Ramos (cell line): ENCODE measurements at regions not wholly inside any gene's neighbourhood (a gene's known extent, or its start where the extent isn't known, plus 50 kb on each side); places are given as distances from the start of the nearest gene placed in this dataset.

Source experiments
- in situ Hi-C: fragments of 300-500 bp; cut with MboI; formaldehyde crosslinking; loops from one replicate; pipeline ENCODE4 v1.14.3; 2022; ENCODE audit warnings: low sequenced_read_pairs; ENCODE audit not compliant: unreplicated experiment

DNA sequence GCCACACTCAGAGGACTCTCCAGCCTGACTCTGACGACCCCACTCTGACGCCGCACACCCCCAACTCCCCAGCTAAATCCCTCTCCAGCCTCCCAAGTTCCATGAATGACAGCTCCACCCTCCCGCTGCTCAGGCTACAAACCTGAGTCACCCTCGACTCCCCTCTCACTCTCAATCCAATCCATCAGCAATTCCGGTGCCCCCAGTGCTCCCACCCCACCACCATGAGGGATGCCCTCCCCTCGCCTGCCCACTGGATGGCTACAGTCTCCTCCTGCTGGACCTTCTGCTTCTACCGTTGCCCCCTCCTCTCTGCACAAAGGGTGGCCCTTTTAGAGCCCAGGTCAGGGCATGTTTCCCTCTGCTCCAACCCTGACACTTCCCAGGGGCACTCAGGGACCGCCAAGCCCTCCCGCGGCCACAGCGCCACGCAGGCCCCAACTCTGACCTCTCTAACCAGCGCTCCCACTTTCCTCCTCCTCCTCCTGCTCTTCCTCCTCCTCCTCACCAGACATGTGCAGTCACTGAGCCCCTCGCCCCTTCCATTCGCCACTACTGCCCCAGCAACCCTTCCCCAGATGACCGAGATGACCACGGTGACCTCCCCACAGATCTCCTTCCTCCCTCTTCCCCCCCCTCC is 69.5 kb upstream of the NUP50 start:
- in situ Hi-C loops = no loop called here

DNA sequence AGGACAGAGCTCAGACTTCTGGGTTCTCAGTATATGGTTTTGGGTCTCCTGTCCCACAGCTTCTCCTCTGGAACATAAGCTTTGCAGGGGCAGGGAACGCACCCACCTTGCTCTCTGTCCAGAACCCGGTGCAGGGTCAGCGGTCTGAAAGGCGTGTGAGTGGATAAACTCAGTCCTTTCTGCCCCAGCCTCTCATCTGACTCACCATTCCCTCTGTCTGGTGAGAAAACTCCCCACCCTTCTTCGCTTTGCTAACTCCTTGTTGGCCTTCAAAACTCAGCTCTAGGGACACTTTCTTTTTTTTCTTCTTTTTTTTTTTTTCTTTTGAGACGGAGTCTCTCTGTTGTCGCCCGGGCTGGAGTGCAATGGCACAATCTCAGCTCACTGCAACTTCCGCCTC is 68.9 kb upstream of the NUP50 start:
- in situ Hi-C loops = no loop called here

DNA sequence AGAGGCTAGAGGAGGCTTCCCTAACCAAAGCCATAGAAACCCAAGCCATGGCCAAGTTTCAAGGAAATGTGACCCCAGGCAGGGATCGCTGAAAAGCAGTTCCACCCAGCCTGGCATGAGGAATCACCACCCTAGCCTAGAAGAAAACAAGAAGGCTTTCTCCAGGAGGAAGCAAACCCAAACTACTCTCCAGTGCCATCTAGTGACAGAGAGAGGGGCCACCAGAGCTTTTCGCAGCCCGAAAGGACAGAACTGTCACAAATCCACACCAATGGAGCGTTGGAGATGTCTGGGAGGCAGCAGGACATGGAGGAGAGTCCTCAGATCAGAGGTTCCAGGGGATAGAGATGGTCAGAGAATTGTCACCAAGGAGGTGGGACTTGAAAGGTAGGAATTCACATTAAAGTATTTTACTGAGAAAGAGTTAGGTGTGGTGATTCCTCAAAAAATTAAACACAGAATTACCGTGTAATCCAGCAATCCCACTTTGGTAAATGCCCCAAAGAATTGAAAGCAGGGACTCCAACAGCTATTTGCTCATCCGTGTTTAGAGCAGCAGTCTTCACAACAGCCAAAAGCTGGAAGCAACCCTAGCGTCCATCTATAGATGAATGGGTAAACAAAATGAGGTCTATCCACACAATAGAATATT is 67.3 kb upstream of the NUP50 start:
- in situ Hi-C loops = no loop called here

- in situ Hi-C loops = no loop called here
These were observed 66.7 kb upstream of the NUP50 start for GRCh38 chr22:45097061-45097460.

- in situ Hi-C loops = no loop called here
These were observed 65.7 kb upstream of the NUP50 start for GRCh38 chr22:45098056-45098455.

GRCh38 chr22:45099961-45100360 is 63.8 kb upstream of the NUP50 start:
- in situ Hi-C loops = loop anchor here (10.0 kb wide), 1 partner anchor 455 kb away; no protein-coding TSS in a partner anchor

- in situ Hi-C loops = loop anchor here (10.0 kb wide), 1 partner anchor 453 kb away; no protein-coding TSS in a partner anchor
These were observed 62.1 kb upstream of the NUP50 start for GRCh38 chr22:45101515-45102227.

DNA sequence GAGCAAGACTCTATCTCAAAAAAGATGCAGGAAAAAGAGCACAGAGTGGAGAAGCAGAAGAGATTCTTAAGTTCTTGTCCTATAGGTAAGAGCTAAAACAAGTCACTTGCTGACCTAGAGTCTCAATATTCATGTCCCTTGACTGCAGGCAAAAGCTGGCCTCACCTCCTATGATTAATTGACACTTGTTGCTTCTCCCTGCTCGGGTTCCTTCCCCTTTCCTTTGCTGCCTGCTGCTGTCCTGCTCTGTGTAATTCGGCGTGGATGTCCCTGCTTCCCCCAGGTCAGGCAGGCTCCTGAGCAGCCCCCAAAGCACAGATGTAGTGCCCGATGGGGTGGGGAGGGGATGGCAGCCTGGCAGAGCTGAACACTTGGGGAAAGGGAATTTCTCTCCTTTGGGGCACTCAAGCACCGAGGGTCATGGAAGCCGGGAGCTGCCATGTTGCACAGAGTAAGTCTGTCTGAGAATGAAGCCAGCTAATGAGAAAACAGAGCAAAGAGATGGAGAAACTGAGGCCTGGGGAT is 60.8 kb upstream of the NUP50 start:
- in situ Hi-C loops = loop anchor here (10.0 kb wide), 1 partner anchor 452 kb away; no protein-coding TSS in a partner anchor

- in situ Hi-C loops = loop anchor here (10.0 kb wide), 1 partner anchor 451 kb away; no protein-coding TSS in a partner anchor
These were observed 60.0 kb upstream of the NUP50 start for GRCh38 chr22:45103756-45104155.

DNA sequence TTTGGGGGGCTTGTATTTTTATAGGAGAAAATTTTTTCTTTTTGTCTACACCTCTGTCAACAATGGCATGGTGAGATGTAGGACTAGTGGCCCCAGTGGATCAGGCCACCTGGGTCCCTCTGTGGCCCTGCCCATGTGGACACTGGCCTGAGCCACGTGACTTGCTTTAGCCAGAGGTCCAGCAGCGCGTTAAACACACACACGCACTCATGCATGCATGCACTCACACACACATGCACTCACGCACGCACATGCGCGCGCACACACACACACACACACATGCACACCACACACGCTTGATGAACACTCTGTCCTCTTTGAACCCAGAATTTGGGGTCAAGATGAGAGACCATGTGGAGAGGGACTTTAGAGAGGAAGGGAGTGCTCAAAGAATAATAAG is 59.4 kb upstream of the NUP50 start:
- in situ Hi-C loops = loop anchor here (10.0 kb wide), 1 partner anchor 450 kb away; no protein-coding TSS in a partner anchor

- in situ Hi-C loops = loop anchor here (10.0 kb wide), 1 partner anchor 450 kb away; no protein-coding TSS in a partner anchor
These were observed 58.4 kb upstream of the NUP50 start for GRCh38 chr22:45105281-45105702.

GRCh38 chr22:45107671-45108070 is 56.1 kb upstream of the NUP50 start:
- in situ Hi-C loops = loop anchor here (10.0 kb wide), 1 partner anchor 447 kb away; no protein-coding TSS in a partner anchor

DNA sequence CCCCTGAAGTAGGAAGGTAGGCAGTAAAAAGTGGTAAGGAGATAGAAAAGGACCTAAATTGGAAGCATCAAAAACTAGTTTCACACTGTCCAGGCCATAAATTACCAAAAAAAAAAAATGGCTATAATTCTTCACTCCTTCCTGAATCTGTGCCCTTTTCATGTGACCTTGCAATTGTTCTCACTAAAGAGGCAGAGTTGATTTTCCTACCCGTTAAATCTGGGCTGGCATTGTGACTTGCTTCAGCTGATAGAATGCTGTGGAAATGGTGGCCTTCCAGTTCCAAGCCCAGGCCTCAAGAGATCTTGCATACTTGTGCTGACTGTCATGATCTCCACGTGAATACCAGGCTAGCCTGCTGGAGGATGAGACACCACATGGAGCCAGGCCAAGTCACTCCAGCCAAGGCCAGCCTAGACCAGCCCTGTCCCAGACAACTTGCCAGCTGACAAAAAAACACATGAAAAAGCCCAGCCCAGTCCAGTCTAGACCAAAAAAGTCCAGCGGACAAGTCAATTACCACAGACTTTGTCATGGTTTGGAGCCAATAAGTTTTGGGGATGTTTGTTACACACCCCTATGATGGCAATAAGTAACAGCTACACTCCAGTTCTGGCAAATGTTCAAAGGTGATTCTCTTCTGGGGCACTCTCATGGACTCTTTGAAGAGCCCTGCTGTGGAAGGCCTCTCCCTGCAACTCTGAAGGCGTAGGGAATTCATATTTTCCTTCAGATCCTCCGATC is 51.4 kb upstream of the NUP50 start:
- in situ Hi-C loops = no loop called here
